Prostate gland (tissue), 2 donors: ENCODE measurements at regions not wholly inside any gene's neighbourhood (a gene's known extent, or its start where the extent isn't known, plus 50 kb on each side); places are given as distances from the start of the nearest gene placed in this dataset.

Source experiments
- POLR2A ChIP-seq: fragments of 450-650 bp; IDR thresholded peaks from one replicate; pipeline ENCODE4 v1.6.1; 2016; ENCODE audit warnings: antibody characterized with exemption, mild to moderate bottlenecking
- POLR2AphosphoS5 ChIP-seq: sonication (generic); formaldehyde crosslinking; IDR thresholded peaks from one replicate; pipeline ENCODE4 v1.6.1; 2017; ENCODE audit warnings: antibody characterized with exemption
- TF ChIP-seq, protein P1 (sequence below), 4 experiments: fragments of 200-600 bp in 2 of 4; fragments of 450-650 bp in 2 of 4; sonication (generic) in 2 of 4; IDR thresholded peaks; 1 replicate in 3 of 4; 2 replicates in 1 of 4; pipeline ENCODE4 v1.5.1; 2016 to 2019; ENCODE audit warnings: antibody characterized with exemption in 4 of 4, mild to moderate bottlenecking in 2 of 4, moderate library complexity in 2 of 4

- TF ChIP-seq POLR2A (no peak), POLR2AphosphoS5 (no peak)
- TF ChIP-seq, protein P1, sequence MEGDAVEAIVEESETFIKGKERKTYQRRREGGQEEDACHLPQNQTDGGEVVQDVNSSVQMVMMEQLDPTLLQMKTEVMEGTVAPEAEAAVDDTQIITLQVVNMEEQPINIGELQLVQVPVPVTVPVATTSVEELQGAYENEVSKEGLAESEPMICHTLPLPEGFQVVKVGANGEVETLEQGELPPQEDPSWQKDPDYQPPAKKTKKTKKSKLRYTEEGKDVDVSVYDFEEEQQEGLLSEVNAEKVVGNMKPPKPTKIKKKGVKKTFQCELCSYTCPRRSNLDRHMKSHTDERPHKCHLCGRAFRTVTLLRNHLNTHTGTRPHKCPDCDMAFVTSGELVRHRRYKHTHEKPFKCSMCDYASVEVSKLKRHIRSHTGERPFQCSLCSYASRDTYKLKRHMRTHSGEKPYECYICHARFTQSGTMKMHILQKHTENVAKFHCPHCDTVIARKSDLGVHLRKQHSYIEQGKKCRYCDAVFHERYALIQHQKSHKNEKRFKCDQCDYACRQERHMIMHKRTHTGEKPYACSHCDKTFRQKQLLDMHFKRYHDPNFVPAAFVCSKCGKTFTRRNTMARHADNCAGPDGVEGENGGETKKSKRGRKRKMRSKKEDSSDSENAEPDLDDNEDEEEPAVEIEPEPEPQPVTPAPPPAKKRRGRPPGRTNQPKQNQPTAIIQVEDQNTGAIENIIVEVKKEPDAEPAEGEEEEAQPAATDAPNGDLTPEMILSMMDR (IDR thresholded peaks at IDR 0.05), result no peak
Observed at GRCh38 chr3:174749143-174749542, 110.0 kb upstream of the NAALADL2 start.
